ENCODE measurements at regions not wholly inside any gene's neighbourhood (a gene's known extent, or its start where the extent isn't known, plus 50 kb on each side); places are given as distances from the start of the nearest gene placed in this dataset.
"Not testable (repeated sequence)": the region's sequence is repeated elsewhere in the genome, so short reads cannot be mapped to it uniquely, and the experiment has no call there.

- H3K4me1 ChIP-seq: no peaks in the 10 kb centered on the region
- H3K27ac ChIP-seq: no peak overlapping the region
- intact Hi-C loops (cut with DNase I; ENCODE audit: low total_unique reads): loop anchor here (10.0 kb wide), 1 partner anchor 1035 kb away; no protein-coding TSS in a partner anchor
- H3K36me3 ChIP-seq: no peaks in the 10 kb centered on the region
- no peaks in the 10 kb centered on the region for H3K9me3 ChIP-seq
- TF ChIP-seq POLR2A (IDR thresholded peaks at IDR 0.05) (no peak), POLR2AphosphoS5 (IDR thresholded peaks at IDR 0.05) (no peak), CTCF (IDR thresholded peaks at IDR 0.05) (no peak)
- DNase-seq (ENCODE audit: low spot score in 2 of 2): no peak
- no peaks in the 10 kb centered on the region for H3K27me3 ChIP-seq
- H3K4me3 ChIP-seq: no peak overlapping the region
Observed at GRCh38 chr9:90499761-90500160, 142.9 kb downstream of the DIRAS2 start.

- intact Hi-C loops (cut with DNase I; ENCODE audit: low total_unique reads): loop anchor here (10.0 kb wide), 1 partner anchor 1033 kb away; no protein-coding TSS in a partner anchor
- H3K9me3 ChIP-seq: no peaks in the 10 kb centered on the region
- H3K27me3 ChIP-seq: no peaks in the 10 kb centered on the region
Observed at GRCh38 chr9:90502134-90502533, 140.5 kb downstream of the DIRAS2 start.

GRCh38 chr9:90504486-90504885 is 138.1 kb downstream of the DIRAS2 start:
- DNase-seq (ENCODE audit: low spot score in 2 of 2): no peak
- H3K36me3 ChIP-seq: no peaks in the 10 kb centered on the region
- TF ChIP-seq POLR2A (IDR thresholded peaks at IDR 0.05) (no peak), CTCF (IDR thresholded peaks at IDR 0.05) (no peak), POLR2AphosphoS5 (IDR thresholded peaks at IDR 0.05) (no peak)
- H3K27ac ChIP-seq: no peak overlapping the region
- no peaks in the 10 kb centered on the region for H3K9me3 ChIP-seq
- H3K27me3 ChIP-seq: no peaks in the 10 kb centered on the region
- no peak overlapping the region for H3K4me3 ChIP-seq
- intact Hi-C loops (cut with DNase I; ENCODE audit: low total_unique reads): loop anchor here (10.0 kb wide), 1 partner anchor 1030 kb away; no protein-coding TSS in a partner anchor
- H3K4me1 ChIP-seq: no peaks in the 10 kb centered on the region

More at GRCh38 chr9:90502134-90502533, 140.5 kb downstream of the DIRAS2 start:
- no peak for TF ChIP-seq POLR2AphosphoS5 (IDR thresholded peaks at IDR 0.05)
- no peak for TF ChIP-seq POLR2A (IDR thresholded peaks at IDR 0.05)
- no peak for TF ChIP-seq CTCF (IDR thresholded peaks at IDR 0.05)
- Histone ChIP-seq H3K27ac (no peak overlapping the region), H3K4me3 (no peak overlapping the region), H3K36me3 (no peaks in the 10 kb centered on the region), H3K4me1 (no peaks in the 10 kb centered on the region)
- DNase-seq (ENCODE audit: low spot score in 2 of 2): no peak

GRCh38 chr9:90505695-90506094 is 136.9 kb downstream of the DIRAS2 start:
- no peak for DNase-seq (ENCODE audit: low spot score in 2 of 2)
- Histone ChIP-seq H3K4me1 (no peaks in the 10 kb centered on the region), H3K9me3 (no peaks in the 10 kb centered on the region), H3K36me3 (no peaks in the 10 kb centered on the region), H3K27me3 (no peaks in the 10 kb centered on the region), H3K27ac (no peak overlapping the region), H3K4me3 (no peak overlapping the region)
- intact Hi-C loops (cut with DNase I; ENCODE audit: low total_unique reads): loop anchor here (10.0 kb wide), 1 partner anchor 1029 kb away; no protein-coding TSS in a partner anchor
- TF ChIP-seq POLR2AphosphoS5 (IDR thresholded peaks at IDR 0.05) (no peak), CTCF (IDR thresholded peaks at IDR 0.05) (no peak), POLR2A (IDR thresholded peaks at IDR 0.05) (no peak)

- DNase-seq (ENCODE audit: low spot score in 2 of 2); H3K36me3 ChIP-seq; H3K27me3 ChIP-seq; H3K27ac ChIP-seq; H3K9me3 ChIP-seq; H3K4me1 ChIP-seq; H3K4me3 ChIP-seq: not testable (repeated sequence)
- intact Hi-C loops (cut with DNase I; ENCODE audit: low total_unique reads): loop anchor here (10.0 kb wide), 1 partner anchor 1028 kb away; no protein-coding TSS in a partner anchor
Observed at GRCh38 chr9:90506402-90506801, 136.2 kb downstream of the DIRAS2 start.

- no peaks in the 10 kb centered on the region for H3K9me3 ChIP-seq
- H3K27ac ChIP-seq: no peak overlapping the region
- intact Hi-C loops (cut with DNase I; ENCODE audit: low total_unique reads): loop anchor here (10.0 kb wide), 1 partner anchor 1027 kb away; no protein-coding TSS in a partner anchor
- TF ChIP-seq POLR2A (IDR thresholded peaks at IDR 0.05): no peak
- no peak for TF ChIP-seq POLR2AphosphoS5 (IDR thresholded peaks at IDR 0.05)
- no peak for TF ChIP-seq CTCF (IDR thresholded peaks at IDR 0.05)
- no peak overlapping the region for H3K4me3 ChIP-seq
- DNase-seq (ENCODE audit: low spot score in 2 of 2): no peak
- H3K27me3 ChIP-seq: no peaks in the 10 kb centered on the region
- no peaks in the 10 kb centered on the region for H3K4me1 ChIP-seq
- H3K36me3 ChIP-seq: no peaks in the 10 kb centered on the region
Observed at GRCh38 chr9:90507621-90508020, 135.0 kb downstream of the DIRAS2 start.

All from breast epithelium (tissue), 4 donors.